ENCODE measurements at regions not wholly inside any gene's neighbourhood (a gene's known extent, or its start where the extent isn't known, plus 50 kb on each side); places are given as distances from the start of the nearest gene placed in this dataset.

DNA sequence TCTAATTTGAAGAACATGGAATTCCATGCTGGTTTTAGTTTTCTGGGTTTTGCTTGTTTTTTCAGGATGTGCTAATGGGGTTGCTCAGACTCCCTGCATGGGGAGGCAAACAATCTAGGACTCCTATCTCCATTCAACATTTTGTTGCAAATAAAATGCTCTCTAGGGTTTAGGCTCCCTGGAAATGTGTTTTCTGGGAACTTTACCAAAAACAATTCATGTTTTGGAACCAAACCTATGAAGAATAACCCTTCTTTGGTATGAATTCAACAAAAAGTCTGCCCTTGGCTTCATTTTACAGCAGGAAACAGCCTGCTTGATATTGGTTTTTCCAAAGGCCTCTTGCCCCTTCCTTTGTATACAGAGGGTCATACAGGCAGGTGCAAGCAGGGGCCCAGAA, 217.7 kb downstream of the FOXA2 start:
- Histone ChIP-seq H3K36me3 (ENCODE audit: insufficient read depth, insufficient read length, low read length) (no peaks in the 10 kb centered on the region), H3K27me3 (ENCODE audit: insufficient read depth, insufficient read length) (no peaks in the 10 kb centered on the region), H3K4me3 (ENCODE audit: insufficient read length, low read depth) (no peak overlapping the region), H3K9ac (ENCODE audit: insufficient read length, low read depth) (no peak overlapping the region), H3K9me3 (ENCODE audit: insufficient read depth, low read length) (no peaks in the 10 kb centered on the region; the same call in 1 of the 2 replicates), H3K4me1 (ENCODE audit: insufficient read depth, insufficient read length) (no peaks in the 10 kb centered on the region)
- no peak for DNase-seq (ENCODE audit: low read depth, low spot score)
- TF ChIP-seq YY1 (IDR thresholded peaks at IDR 0.05; ENCODE audit: insufficient read depth, insufficient read length): no peak
- TF ChIP-seq ZNF274 (IDR thresholded peaks at IDR 0.05; ENCODE audit: low read depth, low read length): no peak
- no peak for TF ChIP-seq SUZ12 (IDR thresholded peaks at IDR 0.05; ENCODE audit: extremely low read depth, insufficient read depth, insufficient read length)

DNA sequence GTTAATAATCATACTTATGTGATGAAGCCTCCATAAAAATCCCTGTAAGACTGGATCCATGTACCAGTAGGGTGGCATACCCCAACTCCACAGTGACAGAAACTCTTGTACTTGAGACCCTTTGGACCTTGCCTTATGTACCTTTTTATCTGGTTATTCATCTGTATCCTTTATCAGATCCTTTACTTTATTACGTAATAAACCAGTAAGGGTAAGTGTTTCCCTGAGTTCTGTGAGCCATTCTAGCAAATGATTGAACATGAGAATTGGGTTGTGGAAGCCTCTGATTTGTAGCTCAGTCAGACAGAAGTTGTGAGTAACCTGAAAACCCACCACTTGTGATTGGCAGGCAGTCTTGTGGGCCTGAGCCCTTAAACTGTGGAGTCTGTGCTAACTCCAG, 229.7 kb downstream of the FOXA2 start:
- Histone ChIP-seq H3K9me3 (ENCODE audit: insufficient read depth, low read length) (no peaks in the 10 kb centered on the region), H3K36me3 (ENCODE audit: insufficient read depth, insufficient read length, low read length) (no peaks in the 10 kb centered on the region)
- DNase-seq (ENCODE audit: low read depth, low spot score): no peak

DNA sequence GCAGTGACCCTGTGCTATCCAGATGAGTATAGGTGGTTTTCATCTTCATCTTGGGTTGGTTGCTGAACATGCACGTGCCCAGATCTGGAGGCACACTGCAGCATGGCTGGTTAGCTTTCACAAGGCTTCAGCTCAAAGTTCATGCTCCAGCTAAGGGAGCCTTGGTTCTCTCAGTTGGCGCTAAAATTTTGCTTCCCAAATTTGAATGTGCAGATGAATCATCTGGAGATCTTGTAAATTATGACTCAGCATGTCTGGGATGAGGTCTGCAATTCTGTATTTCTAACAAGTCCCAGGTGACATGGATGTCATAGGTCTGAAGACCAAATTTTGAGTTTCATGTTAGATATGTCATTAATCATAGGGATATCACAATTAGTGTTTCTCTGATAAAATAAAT, 230.8 kb downstream of the FOXA2 start:
- no peak for DNase-seq (ENCODE audit: low read depth, low spot score)
- no peaks in the 10 kb centered on the region for H3K36me3 ChIP-seq (ENCODE audit: insufficient read depth, insufficient read length, low read length)
- no peak overlapping the region for H3K9ac ChIP-seq (ENCODE audit: insufficient read length, low read depth)
- no peak overlapping the region for H3K4me3 ChIP-seq (ENCODE audit: insufficient read length, low read depth)
- no peaks in the 10 kb centered on the region for H3K27me3 ChIP-seq (ENCODE audit: insufficient read depth, insufficient read length)
- H3K4me1 ChIP-seq (ENCODE audit: insufficient read depth, insufficient read length): no peaks in the 10 kb centered on the region
- TF ChIP-seq ZNF274 (IDR thresholded peaks at IDR 0.05; ENCODE audit: low read depth, low read length) (no peak), SUZ12 (IDR thresholded peaks at IDR 0.05; ENCODE audit: extremely low read depth, insufficient read depth, insufficient read length) (no peak), YY1 (IDR thresholded peaks at IDR 0.05; ENCODE audit: insufficient read depth, insufficient read length) (no peak)
- H3K9me3 ChIP-seq (ENCODE audit: insufficient read depth, low read length): no peaks in the 10 kb centered on the region

More for the DNA sequence above, 229.7 kb downstream of the FOXA2 start:
- H3K27me3 ChIP-seq (ENCODE audit: insufficient read depth, insufficient read length): no peaks in the 10 kb centered on the region
- TF ChIP-seq YY1 (IDR thresholded peaks at IDR 0.05; ENCODE audit: insufficient read depth, insufficient read length): no peak
- no peak for TF ChIP-seq ZNF274 (IDR thresholded peaks at IDR 0.05; ENCODE audit: low read depth, low read length)
- no peak for TF ChIP-seq SUZ12 (IDR thresholded peaks at IDR 0.05; ENCODE audit: extremely low read depth, insufficient read depth, insufficient read length)
- no peak overlapping the region for H3K9ac ChIP-seq (ENCODE audit: insufficient read length, low read depth)
- H3K4me3 ChIP-seq (ENCODE audit: insufficient read length, low read depth): no peak overlapping the region
- no peaks in the 10 kb centered on the region for H3K4me1 ChIP-seq (ENCODE audit: insufficient read depth, insufficient read length)

DNA sequence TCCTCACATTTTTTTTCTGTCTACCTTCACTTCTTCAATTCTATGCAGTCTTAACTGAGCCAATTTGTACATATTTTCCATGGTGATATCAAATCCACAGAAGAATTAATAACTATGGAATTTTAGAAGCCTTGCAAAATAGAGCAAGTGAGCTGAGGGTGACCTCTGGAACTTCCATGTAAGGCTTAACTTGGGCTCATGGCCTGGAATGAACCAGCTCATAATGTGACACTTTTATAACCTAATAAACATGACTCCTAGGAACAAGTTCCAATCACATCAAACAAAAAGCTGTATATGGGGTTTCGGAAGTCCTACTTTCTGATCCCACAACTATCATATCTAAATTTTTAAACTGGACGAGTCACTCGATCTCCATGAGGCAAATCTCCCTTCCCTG, 232.4 kb downstream of the FOXA2 start:
- H3K9ac ChIP-seq (ENCODE audit: insufficient read length, low read depth): no peak overlapping the region
- TF ChIP-seq ZNF274 (IDR thresholded peaks at IDR 0.05; ENCODE audit: low read depth, low read length): no peak
- no peak for TF ChIP-seq SUZ12 (IDR thresholded peaks at IDR 0.05; ENCODE audit: extremely low read depth, insufficient read depth, insufficient read length)
- TF ChIP-seq YY1 (IDR thresholded peaks at IDR 0.05; ENCODE audit: insufficient read depth, insufficient read length): no peak
- no peaks in the 10 kb centered on the region for H3K27me3 ChIP-seq (ENCODE audit: insufficient read depth, insufficient read length)
- H3K36me3 ChIP-seq (ENCODE audit: insufficient read depth, insufficient read length, low read length): no peaks in the 10 kb centered on the region
- no peak overlapping the region for H3K4me3 ChIP-seq (ENCODE audit: insufficient read length, low read depth)
- no peaks in the 10 kb centered on the region for H3K4me1 ChIP-seq (ENCODE audit: insufficient read depth, insufficient read length)
- H3K9me3 ChIP-seq (ENCODE audit: insufficient read depth, low read length): no peaks in the 10 kb centered on the region
- no peak for DNase-seq (ENCODE audit: low read depth, low spot score)

DNA sequence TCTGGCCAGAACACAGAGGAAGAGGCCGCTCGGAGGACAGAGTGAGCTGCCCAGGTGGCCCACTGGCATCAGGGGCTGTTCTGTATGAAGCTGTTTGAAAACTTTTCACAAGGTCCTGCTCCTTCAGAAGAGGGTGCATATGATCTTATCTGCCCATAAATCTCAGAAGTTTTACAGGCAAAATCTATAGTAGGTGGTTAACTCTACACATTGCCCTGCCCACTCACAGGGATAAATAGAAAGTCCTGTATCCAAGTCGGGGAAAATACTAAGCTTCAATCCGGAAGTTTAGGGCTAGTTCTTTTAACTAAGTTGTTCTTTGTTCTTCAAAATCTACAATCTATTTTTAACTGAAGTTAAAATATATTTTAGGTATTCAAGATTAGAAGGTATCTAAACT, 233.7 kb downstream of the FOXA2 start:
- Histone ChIP-seq H3K4me1 (ENCODE audit: insufficient read depth, insufficient read length) (no peaks in the 10 kb centered on the region), H3K4me3 (ENCODE audit: insufficient read length, low read depth) (no peak overlapping the region), H3K9me3 (ENCODE audit: insufficient read depth, low read length) (no peaks in the 10 kb centered on the region), H3K27me3 (ENCODE audit: insufficient read depth, insufficient read length) (no peaks in the 10 kb centered on the region), H3K36me3 (ENCODE audit: insufficient read depth, insufficient read length, low read length) (no peaks in the 10 kb centered on the region), H3K9ac (ENCODE audit: insufficient read length, low read depth) (no peak overlapping the region)
- no peak for TF ChIP-seq SUZ12 (IDR thresholded peaks at IDR 0.05; ENCODE audit: extremely low read depth, insufficient read depth, insufficient read length)
- TF ChIP-seq YY1 (IDR thresholded peaks at IDR 0.05; ENCODE audit: insufficient read depth, insufficient read length): no peak
- TF ChIP-seq ZNF274 (IDR thresholded peaks at IDR 0.05; ENCODE audit: low read depth, low read length): no peak
- DNase-seq (ENCODE audit: low read depth, low spot score): no peak

DNA sequence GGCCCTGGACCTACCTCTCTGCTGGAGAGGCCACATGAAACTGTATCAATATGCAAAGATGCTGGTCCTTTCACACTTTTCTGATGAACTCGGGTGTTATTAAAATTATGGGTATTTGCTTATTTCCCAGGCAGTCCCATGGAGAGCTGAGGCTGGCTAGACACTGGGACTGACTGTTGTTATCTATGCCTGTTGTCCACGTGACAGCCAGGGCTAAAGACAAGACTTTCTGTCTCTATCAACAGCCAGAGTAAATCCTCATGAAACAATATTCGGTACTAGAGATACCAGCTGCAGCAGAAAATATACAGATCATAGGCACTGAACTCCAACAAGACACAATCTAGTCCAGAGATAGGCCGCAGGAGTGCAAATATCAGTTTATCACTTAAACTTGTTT, 236.4 kb downstream of the FOXA2 start:
- TF ChIP-seq SUZ12 (IDR thresholded peaks at IDR 0.05; ENCODE audit: extremely low read depth, insufficient read depth, insufficient read length) (no peak), ZNF274 (IDR thresholded peaks at IDR 0.05; ENCODE audit: low read depth, low read length) (no peak), YY1 (IDR thresholded peaks at IDR 0.05; ENCODE audit: insufficient read depth, insufficient read length) (no peak)
- H3K27me3 ChIP-seq (ENCODE audit: insufficient read depth, insufficient read length): no peaks in the 10 kb centered on the region
- no peak for DNase-seq (ENCODE audit: low read depth, low spot score)

DNA sequence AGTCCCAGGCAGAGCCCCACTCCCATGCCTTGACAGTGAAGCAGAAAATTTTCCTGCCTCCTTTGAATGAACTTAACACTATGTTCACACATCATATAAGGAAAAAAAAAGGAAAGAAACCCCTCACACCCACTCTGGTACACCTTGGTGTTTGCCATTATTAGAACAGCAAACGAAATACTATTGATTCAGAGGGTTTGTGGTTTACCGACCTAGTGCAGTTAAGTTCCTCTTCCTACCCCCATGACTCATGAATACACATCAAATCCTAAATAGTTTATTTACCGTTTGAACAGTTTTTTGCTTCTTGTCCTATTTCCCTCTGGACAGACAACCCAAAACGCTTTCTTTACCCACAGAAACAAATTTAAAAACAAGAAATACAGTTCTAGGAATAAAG, 237.7 kb downstream of the FOXA2 start:
- Histone ChIP-seq H3K4me1 (ENCODE audit: insufficient read depth, insufficient read length) (no peaks in the 10 kb centered on the region), H3K27me3 (ENCODE audit: insufficient read depth, insufficient read length) (no peaks in the 10 kb centered on the region), H3K36me3 (ENCODE audit: insufficient read depth, insufficient read length, low read length) (no peaks in the 10 kb centered on the region), H3K9me3 (ENCODE audit: insufficient read depth, low read length) (no peaks in the 10 kb centered on the region), H3K9ac (ENCODE audit: insufficient read length, low read depth) (no peak overlapping the region), H3K4me3 (ENCODE audit: insufficient read length, low read depth) (no peak overlapping the region)
- DNase-seq (ENCODE audit: low read depth, low spot score): no peak
- no peak for TF ChIP-seq ZNF274 (IDR thresholded peaks at IDR 0.05; ENCODE audit: low read depth, low read length)
- no peak for TF ChIP-seq YY1 (IDR thresholded peaks at IDR 0.05; ENCODE audit: insufficient read depth, insufficient read length)
- TF ChIP-seq SUZ12 (IDR thresholded peaks at IDR 0.05; ENCODE audit: extremely low read depth, insufficient read depth, insufficient read length): no peak

More for the DNA sequence above, 236.4 kb downstream of the FOXA2 start:
- no peaks in the 10 kb centered on the region for H3K9me3 ChIP-seq (ENCODE audit: insufficient read depth, low read length)
- no peaks in the 10 kb centered on the region for H3K4me1 ChIP-seq (ENCODE audit: insufficient read depth, insufficient read length)
- H3K36me3 ChIP-seq (ENCODE audit: insufficient read depth, insufficient read length, low read length): no peaks in the 10 kb centered on the region
- no peak overlapping the region for H3K9ac ChIP-seq (ENCODE audit: insufficient read length, low read depth)
- H3K4me3 ChIP-seq (ENCODE audit: insufficient read length, low read depth): no peak overlapping the region
